ENCODE measurements at regions not wholly inside any gene's neighbourhood (a gene's known extent, or its start where the extent isn't known, plus 50 kb on each side); places are given as distances from the start of the nearest gene placed in this dataset.

DNA sequence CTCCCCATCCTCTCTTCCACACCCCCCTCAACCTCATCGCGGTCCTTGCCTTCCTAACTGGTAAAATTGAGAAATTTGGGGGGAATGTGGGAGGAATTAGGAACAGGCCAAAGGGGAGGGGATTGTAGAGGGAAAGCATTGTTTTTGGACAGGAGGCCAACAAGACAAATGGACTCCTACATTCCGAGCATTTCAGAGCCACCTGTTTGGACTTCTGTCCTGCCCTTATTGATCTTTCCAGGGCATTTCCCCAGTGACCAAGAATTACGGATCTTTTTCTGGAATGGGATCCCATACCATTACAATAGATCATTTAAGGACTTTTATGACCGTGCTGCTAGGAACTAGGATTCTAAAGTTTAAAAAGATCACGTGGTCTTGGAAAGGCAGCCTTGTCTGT, 221.3 kb upstream of the ASIC2 start:
- Histone ChIP-seq H3K9me3 (no peaks in the 10 kb centered on the region), H3K4me1 (no peaks in the 10 kb centered on the region), H3K27ac (no peak overlapping the region), H3K4me3 (no peak overlapping the region), H3K36me3 (ENCODE audit: low read depth, missing control alignments) (no peaks in the 10 kb centered on the region), H3K27me3 (no peaks in the 10 kb centered on the region)
- intact Hi-C loops (cut with DNase I; ENCODE audit: low total_unique reads) = no loop called here
- TF ChIP-seq, protein P1, sequence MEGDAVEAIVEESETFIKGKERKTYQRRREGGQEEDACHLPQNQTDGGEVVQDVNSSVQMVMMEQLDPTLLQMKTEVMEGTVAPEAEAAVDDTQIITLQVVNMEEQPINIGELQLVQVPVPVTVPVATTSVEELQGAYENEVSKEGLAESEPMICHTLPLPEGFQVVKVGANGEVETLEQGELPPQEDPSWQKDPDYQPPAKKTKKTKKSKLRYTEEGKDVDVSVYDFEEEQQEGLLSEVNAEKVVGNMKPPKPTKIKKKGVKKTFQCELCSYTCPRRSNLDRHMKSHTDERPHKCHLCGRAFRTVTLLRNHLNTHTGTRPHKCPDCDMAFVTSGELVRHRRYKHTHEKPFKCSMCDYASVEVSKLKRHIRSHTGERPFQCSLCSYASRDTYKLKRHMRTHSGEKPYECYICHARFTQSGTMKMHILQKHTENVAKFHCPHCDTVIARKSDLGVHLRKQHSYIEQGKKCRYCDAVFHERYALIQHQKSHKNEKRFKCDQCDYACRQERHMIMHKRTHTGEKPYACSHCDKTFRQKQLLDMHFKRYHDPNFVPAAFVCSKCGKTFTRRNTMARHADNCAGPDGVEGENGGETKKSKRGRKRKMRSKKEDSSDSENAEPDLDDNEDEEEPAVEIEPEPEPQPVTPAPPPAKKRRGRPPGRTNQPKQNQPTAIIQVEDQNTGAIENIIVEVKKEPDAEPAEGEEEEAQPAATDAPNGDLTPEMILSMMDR (IDR thresholded peaks at IDR 0.05) = no peak
- no peak for TF ChIP-seq POLR2A (IDR thresholded peaks at IDR 0.05)
- WGBS, 2 donors = 78 to 84% methylated on average over 6 of the region's 6 CpGs
- DNase-seq = no peak

DNA sequence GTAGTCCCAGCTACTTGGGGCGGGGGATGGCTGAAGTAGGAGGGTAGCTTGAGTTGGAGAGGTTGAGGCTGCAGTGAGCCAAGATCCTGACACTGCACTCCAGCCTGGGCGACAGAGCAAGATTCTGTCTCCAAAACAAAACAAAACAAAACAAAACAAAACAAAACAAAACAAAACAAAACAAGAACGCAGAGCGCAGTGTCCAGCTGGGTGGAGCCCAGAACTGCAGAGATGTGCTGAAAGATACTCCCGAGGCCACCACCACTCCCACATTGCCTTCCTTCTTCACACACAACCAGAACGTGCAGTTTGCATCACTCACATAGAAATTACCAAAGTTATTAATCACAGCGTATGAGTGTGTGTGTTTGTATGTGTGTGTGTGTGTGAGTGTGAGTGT, 222.9 kb upstream of the ASIC2 start:
- Histone ChIP-seq H3K4me3 (no peak overlapping the region), H3K27ac (no peak overlapping the region), H3K36me3 (ENCODE audit: low read depth, missing control alignments) (no peaks in the 10 kb centered on the region), H3K9me3 (no peaks in the 10 kb centered on the region), H3K27me3 (no peaks in the 10 kb centered on the region), H3K4me1 (no peaks in the 10 kb centered on the region)
- DNase-seq = no peak
- intact Hi-C loops (cut with DNase I; ENCODE audit: low total_unique reads) = no loop called here
- WGBS, 2 donors = 51 to 55% methylated on average over 7 of the region's 7 CpGs
- TF ChIP-seq, protein P1 (IDR thresholded peaks at IDR 0.05) = no peak
- TF ChIP-seq POLR2A (IDR thresholded peaks at IDR 0.05) = no peak

DNA sequence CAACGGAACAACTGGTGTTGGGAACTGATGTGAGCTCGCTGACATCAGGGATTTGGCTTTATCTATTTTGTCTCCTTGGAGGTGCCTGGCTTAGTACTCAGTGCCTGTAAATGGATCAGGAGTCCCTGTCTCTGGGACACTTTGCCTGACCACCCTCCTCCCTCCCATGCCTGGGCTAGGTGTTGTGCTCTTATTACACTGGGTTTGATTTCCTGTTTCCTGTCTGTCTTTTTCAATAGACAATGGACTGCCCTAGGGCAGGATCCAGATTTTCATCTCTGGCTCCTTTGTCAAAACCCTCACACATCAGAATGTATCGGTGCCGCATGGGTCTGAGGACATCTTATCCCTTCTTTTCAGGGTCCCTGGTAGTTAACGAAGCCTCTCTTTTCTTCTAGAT, 223.6 kb upstream of the ASIC2 start:
- H3K9me3 ChIP-seq = no peaks in the 10 kb centered on the region
- no peak overlapping the region for H3K4me3 ChIP-seq
- no peaks in the 10 kb centered on the region for H3K4me1 ChIP-seq
- no peak overlapping the region for H3K27ac ChIP-seq
- TF ChIP-seq, protein P1 (IDR thresholded peaks at IDR 0.05) = no peak
- TF ChIP-seq POLR2A (IDR thresholded peaks at IDR 0.05) = no peak
- 84 to 86% methylated on average over 5 of the region's 5 CpGs for WGBS, 2 donors
- no peaks in the 10 kb centered on the region for H3K36me3 ChIP-seq (ENCODE audit: low read depth, missing control alignments)
- intact Hi-C loops (cut with DNase I; ENCODE audit: low total_unique reads) = no loop called here
- DNase-seq = no peak
- no peaks in the 10 kb centered on the region for H3K27me3 ChIP-seq

DNA sequence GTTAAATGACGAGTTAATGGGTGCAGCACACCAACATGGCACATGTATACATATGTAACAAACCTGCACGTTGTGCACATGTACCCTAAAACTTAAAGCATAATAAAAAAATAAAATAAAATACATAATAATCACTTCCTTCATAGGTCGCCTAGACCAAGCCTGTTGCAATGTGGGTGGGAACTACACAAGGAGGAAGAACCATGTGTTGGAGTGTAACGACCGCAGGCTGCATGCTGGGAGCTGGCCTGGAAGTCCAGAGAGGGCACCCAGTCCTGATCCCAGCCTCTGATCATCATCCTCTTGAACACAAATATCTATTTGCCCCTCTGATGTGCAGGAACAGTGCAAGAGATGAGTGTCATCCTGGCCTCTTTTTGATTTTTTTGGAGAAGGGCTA, 224.7 kb upstream of the ASIC2 start:
- DNase-seq = no peak
- intact Hi-C loops (cut with DNase I; ENCODE audit: low total_unique reads) = no loop called here
- H3K27me3 ChIP-seq = no peaks in the 10 kb centered on the region
- TF ChIP-seq POLR2A (IDR thresholded peaks at IDR 0.05) = no peak
- TF ChIP-seq, protein P1 (IDR thresholded peaks at IDR 0.05) = no peak
- no peaks in the 10 kb centered on the region for H3K4me1 ChIP-seq
- no peak overlapping the region for H3K27ac ChIP-seq
- H3K36me3 ChIP-seq (ENCODE audit: low read depth, missing control alignments) = no peaks in the 10 kb centered on the region
- H3K4me3 ChIP-seq = no peak overlapping the region
- WGBS, 2 donors = 79 to 85% methylated on average over 5 of the region's 5 CpGs
- H3K9me3 ChIP-seq = no peaks in the 10 kb centered on the region

DNA sequence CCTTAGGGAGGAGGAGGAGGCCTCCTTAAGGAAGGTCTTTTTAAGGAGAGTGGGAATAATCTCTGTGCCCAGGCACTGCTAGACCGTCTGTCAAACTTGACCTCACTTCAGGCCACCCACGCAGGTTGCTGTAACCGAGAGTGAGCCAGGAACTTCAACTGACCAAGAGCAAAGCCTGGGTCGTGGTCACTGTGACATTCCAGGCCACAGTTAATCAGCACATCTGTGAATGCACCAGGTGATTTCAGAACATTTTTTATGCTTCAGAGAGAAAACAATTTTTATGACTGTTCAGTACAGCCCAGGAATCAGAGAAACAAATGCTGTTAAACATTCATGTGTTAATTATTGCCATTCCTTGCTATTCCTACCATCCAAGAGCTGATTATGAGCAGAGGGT, 226.6 kb upstream of the ASIC2 start:
- no peak for DNase-seq
- intact Hi-C loops (cut with DNase I; ENCODE audit: low total_unique reads) = no loop called here

More for the DNA sequence above, 226.6 kb upstream of the ASIC2 start:
- H3K27ac ChIP-seq = no peak overlapping the region
- H3K4me1 ChIP-seq = no peaks in the 10 kb centered on the region
- no peak for TF ChIP-seq POLR2A (IDR thresholded peaks at IDR 0.05)
- TF ChIP-seq, protein P1 (IDR thresholded peaks at IDR 0.05) = no peak
- no peak overlapping the region for H3K4me3 ChIP-seq
- 33 to 52% methylated on average over 2 to 4 of the region's 4 CpGs for WGBS, 2 donors
- no peaks in the 10 kb centered on the region for H3K9me3 ChIP-seq
- H3K27me3 ChIP-seq = no peaks in the 10 kb centered on the region
- H3K36me3 ChIP-seq (ENCODE audit: low read depth, missing control alignments) = no peaks in the 10 kb centered on the region

All from testis (tissue), 2 donors.